ENCODE measurements at regions not wholly inside any gene's neighbourhood (a gene's known extent, or its start where the extent isn't known, plus 50 kb on each side); places are given as distances from the start of the nearest gene placed in this dataset.

DNA sequence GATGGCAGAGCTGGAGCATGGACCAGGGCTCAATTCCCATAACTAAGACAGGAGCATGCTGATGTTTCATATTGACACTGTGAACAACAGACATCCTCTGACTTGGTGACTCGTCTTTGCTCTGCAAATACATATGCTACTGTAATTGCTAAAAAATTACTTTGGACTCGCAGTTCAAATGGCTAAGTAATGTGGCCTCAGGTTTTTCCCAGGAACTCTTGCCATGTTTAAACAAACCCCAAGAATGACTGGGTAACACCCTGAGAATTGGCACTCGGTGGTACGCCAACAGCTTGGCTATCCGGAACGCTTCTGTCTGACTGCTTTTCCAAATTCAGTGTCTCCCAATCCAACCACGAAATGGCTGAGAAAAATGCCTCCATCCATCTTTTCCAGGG is 456.7 kb upstream of the THBS1 start:
- Histone ChIP-seq H3K36me3 (ENCODE audit: control insufficient read depth, insufficient read depth, low read length) (no peaks in the 10 kb centered on the region), H3K27me3 (ENCODE audit: control insufficient read depth, insufficient read depth, low read length) (no peaks in the 10 kb centered on the region), H3K4me3 (ENCODE audit: low read depth, low read length) (no peak overlapping the region), H3K4me1 (ENCODE audit: control insufficient read depth, insufficient read depth, low read length) (peaks cover 7% of the 10 kb centered on the region), H3K9ac (ENCODE audit: low read depth, low read length) (no peak overlapping the region), H3K9me3 (ENCODE audit: control insufficient read depth, insufficient read depth, low read length) (no peaks in the 10 kb centered on the region)

DNA sequence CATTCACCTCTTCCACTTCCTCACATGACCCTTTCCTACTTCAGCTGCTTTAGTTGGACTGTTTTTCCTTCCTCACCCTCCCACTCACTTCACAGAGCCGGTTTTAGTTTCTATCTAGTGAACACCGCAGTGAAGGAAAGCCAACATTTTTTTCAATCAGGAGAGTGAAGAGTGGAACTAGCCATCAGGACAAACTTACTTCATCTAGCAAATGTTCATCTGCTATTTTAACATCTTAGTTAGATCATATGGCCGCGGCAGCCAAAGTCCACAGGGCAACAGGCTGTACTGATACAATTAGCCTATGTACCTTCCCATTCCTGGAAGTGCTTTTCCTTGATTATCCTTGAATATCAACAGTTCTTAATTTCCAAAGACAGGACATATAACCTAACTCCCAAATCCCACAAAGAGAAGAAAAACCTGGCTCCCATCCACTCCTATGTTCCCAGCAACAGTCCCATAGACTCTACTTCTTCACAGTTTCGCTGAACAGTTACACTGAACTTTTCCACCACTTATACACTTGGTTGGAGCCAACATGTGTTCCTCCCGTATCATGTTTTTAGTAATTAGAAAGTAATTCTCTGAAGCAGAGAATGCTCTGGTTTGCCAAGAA is 456.2 kb upstream of the THBS1 start:
- Histone ChIP-seq H3K4me3 (ENCODE audit: low read depth, low read length) (no peak overlapping the region), H3K9me3 (ENCODE audit: control insufficient read depth, insufficient read depth, low read length) (no peaks in the 10 kb centered on the region), H3K27me3 (ENCODE audit: control insufficient read depth, insufficient read depth, low read length) (no peaks in the 10 kb centered on the region), H3K4me1 (ENCODE audit: control insufficient read depth, insufficient read depth, low read length) (peaks cover 7% of the 10 kb centered on the region), H3K9ac (ENCODE audit: low read depth, low read length) (no peak overlapping the region), H3K36me3 (ENCODE audit: control insufficient read depth, insufficient read depth, low read length) (no peaks in the 10 kb centered on the region)

DNA sequence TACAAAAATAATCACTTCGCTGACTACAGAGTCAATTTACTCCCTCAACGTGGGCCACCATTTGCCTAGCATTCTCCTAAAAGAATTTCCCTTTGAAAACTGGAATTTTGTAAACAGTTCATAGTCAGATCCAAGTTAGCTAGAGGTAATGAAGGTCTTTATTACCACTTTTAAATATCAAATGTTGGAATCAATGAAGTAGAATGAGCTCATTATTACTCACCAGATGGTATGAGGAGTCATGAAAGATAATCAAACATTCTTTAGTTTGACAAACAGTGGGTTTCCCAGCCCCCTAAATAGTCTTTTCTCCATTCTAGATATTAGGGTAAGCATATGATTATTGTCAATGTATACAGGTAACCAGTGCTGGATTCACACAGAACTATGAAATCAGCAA is 455.7 kb upstream of the THBS1 start:
- H3K27me3 ChIP-seq (ENCODE audit: control insufficient read depth, insufficient read depth, low read length) = no peaks in the 10 kb centered on the region
- H3K4me1 ChIP-seq (ENCODE audit: control insufficient read depth, insufficient read depth, low read length) = peaks cover 7% of the 10 kb centered on the region
- H3K4me3 ChIP-seq (ENCODE audit: low read depth, low read length) = no peak overlapping the region
- H3K36me3 ChIP-seq (ENCODE audit: control insufficient read depth, insufficient read depth, low read length) = no peaks in the 10 kb centered on the region
- H3K9me3 ChIP-seq (ENCODE audit: control insufficient read depth, insufficient read depth, low read length) = no peaks in the 10 kb centered on the region
- no peak overlapping the region for H3K9ac ChIP-seq (ENCODE audit: low read depth, low read length)

DNA sequence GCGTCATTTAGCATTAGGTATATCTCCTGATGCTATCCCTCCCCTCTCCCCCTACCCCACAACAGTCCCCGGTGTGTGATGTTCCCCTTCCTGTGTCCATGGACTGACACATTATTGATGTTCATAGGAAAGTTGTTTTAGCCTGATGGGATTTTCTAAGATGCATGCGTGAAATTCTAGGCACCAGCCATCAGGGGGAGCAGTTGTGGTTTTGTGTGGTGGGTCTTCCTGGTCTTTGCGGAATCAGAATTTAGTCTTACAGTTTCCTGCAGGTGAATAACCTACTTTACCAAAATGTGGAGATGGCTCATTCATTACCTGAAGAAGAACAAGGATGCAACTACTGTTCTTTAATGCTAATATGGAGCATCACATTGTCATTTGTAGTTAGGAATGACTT is 455.0 kb upstream of the THBS1 start:
- H3K9ac ChIP-seq (ENCODE audit: low read depth, low read length) = no peak overlapping the region
- no peaks in the 10 kb centered on the region for H3K27me3 ChIP-seq (ENCODE audit: control insufficient read depth, insufficient read depth, low read length)
- no peaks in the 10 kb centered on the region for H3K9me3 ChIP-seq (ENCODE audit: control insufficient read depth, insufficient read depth, low read length)
- H3K4me1 ChIP-seq (ENCODE audit: control insufficient read depth, insufficient read depth, low read length) = peaks cover 7% of the 10 kb centered on the region
- no peak overlapping the region for H3K4me3 ChIP-seq (ENCODE audit: low read depth, low read length)
- no peaks in the 10 kb centered on the region for H3K36me3 ChIP-seq (ENCODE audit: control insufficient read depth, insufficient read depth, low read length)

DNA sequence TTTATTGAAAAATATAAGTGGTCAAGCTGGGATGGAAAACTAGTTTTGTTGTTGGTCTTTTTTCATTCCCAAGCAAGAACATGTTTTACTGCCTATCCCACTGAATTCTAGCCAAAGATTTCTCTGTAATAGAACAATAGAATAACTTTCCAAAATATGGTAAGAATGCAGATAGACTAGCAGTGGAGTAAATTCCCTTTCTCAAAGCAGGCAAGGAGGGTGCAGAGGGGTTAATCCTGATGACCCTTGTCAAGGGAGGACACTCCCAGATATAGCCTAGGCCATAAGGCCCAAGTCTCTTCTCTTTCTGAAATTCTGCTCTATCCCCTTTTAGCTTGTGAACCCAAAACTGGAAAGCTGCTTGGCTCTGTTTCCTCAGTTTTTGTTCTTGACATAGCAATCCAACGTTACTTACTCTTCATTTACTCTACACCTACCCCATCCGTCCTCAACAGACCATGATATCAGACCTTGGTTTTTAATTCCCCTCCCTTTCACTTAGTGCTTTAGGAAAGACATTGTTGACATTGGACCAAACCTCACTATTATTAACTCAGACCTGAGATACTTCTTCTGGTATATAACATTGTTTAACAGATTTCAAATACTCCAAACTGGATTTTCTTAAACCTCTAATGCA is 453.6 kb upstream of the THBS1 start:
- no peak overlapping the region for H3K9ac ChIP-seq (ENCODE audit: low read depth, low read length)
- H3K4me3 ChIP-seq (ENCODE audit: low read depth, low read length) = no peak overlapping the region
- no peaks in the 10 kb centered on the region for H3K9me3 ChIP-seq (ENCODE audit: control insufficient read depth, insufficient read depth, low read length)
- H3K4me1 ChIP-seq (ENCODE audit: control insufficient read depth, insufficient read depth, low read length) = peaks cover 7% of the 10 kb centered on the region
- H3K36me3 ChIP-seq (ENCODE audit: control insufficient read depth, insufficient read depth, low read length) = no peaks in the 10 kb centered on the region
- H3K27me3 ChIP-seq (ENCODE audit: control insufficient read depth, insufficient read depth, low read length) = no peaks in the 10 kb centered on the region

DNA sequence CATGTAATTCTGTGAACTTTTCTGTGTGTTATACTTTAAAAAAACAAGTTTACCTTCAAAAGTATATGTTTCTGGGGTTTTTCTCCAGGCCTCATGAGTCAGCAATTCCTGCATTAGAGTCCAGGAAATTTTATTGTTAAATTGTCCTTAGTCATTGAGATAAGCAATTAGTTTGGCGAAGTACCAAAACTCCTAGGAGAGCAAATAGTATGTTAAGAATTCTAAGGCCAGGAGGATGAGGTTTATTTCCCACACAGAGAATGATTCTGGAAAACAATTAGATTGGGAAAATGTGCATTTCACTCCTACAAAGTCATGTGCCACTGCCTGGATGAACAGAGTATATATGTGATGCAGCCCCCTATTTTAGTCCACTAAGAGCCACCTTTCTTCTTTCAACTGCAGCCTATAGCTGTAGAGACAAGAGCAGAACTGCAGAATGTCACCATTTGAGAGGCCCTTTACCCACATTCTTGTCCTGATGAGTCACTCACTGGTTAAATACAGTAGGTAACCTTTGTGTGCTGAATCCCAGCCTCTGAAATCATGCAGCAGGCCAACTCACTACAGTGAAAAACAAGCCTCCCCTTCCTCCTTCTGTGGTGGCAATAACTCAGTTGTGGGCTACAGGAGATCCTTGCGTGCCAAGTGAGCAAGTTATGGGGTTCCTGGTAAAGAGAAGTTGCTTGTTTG is 452.8 kb upstream of the THBS1 start:
- Histone ChIP-seq H3K27me3 (ENCODE audit: control insufficient read depth, insufficient read depth, low read length) (no peaks in the 10 kb centered on the region), H3K4me3 (ENCODE audit: low read depth, low read length) (no peak overlapping the region), H3K9me3 (ENCODE audit: control insufficient read depth, insufficient read depth, low read length) (no peaks in the 10 kb centered on the region), H3K9ac (ENCODE audit: low read depth, low read length) (no peak overlapping the region), H3K36me3 (ENCODE audit: control insufficient read depth, insufficient read depth, low read length) (no peaks in the 10 kb centered on the region), H3K4me1 (ENCODE audit: control insufficient read depth, insufficient read depth, low read length) (peaks cover 7% of the 10 kb centered on the region)

DNA sequence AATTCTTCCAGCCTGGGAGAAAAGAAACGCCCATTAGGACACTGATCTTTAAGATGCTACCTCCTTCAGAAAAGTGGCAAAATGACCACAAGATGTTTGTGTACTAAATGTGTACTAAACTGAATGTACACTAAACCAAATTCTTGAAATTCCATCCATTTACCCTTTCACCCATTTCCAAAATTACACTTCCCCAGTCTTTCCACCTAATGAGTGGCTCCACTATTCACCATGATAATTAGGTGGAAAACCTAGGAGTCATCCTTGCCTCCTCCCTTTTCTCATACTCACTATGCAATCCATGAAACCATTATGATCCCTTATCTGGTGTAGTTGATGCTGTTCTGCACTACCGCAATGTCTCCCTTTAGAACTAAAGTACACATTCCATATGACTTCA is 452.1 kb upstream of the THBS1 start:
- Histone ChIP-seq H3K27me3 (ENCODE audit: control insufficient read depth, insufficient read depth, low read length) (no peaks in the 10 kb centered on the region), H3K9me3 (ENCODE audit: control insufficient read depth, insufficient read depth, low read length) (no peaks in the 10 kb centered on the region), H3K36me3 (ENCODE audit: control insufficient read depth, insufficient read depth, low read length) (no peaks in the 10 kb centered on the region), H3K4me1 (ENCODE audit: control insufficient read depth, insufficient read depth, low read length) (peaks cover 7% of the 10 kb centered on the region), H3K4me3 (ENCODE audit: low read depth, low read length) (no peak overlapping the region), H3K9ac (ENCODE audit: low read depth, low read length) (no peak overlapping the region)

DNA sequence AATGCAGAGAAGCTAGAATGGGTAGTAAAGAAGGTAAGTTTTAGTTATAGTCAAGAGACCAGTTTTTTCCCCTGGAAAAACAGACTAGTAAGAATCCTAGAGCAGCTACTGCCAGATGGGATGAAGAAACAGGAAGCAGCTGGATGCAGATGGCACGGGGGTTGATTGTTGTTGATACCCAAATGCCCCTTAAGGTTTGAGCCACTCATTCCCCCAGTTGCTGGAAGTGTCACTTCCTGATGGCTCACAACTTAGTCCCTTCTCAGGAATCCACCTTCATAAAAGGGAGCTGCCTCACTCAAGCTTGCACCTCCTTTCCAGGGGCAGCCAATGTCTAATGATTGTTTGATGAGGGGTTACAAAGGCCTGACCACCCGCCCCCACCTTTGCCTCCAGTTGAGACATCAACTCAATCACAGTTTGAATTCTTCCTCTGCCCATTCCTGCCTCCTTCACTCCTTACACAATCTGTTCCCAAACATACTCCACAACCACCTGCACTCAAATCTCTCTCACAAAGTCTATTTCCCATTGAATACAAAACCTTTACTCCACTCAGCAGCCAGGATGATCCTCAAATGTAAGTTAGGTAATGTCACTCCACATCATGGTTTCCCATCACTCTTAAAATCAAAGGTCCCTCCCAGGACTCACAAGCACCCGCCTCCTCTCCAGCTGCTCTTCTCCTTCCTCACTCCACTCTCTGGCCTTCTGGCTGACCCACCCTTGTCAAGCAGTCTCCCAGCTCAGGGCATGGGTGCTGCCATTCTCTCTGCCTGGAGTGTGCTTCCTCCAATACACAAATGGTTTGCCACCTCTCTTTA is 450.1 kb upstream of the THBS1 start:
- H3K27me3 ChIP-seq (ENCODE audit: control insufficient read depth, insufficient read depth, low read length) = no peaks in the 10 kb centered on the region
- peaks cover 7% of the 10 kb centered on the region for H3K4me1 ChIP-seq (ENCODE audit: control insufficient read depth, insufficient read depth, low read length)
- H3K36me3 ChIP-seq (ENCODE audit: control insufficient read depth, insufficient read depth, low read length) = no peaks in the 10 kb centered on the region
- H3K9ac ChIP-seq (ENCODE audit: low read depth, low read length) = no peak overlapping the region
- H3K4me3 ChIP-seq (ENCODE audit: low read depth, low read length) = no peak overlapping the region
- no peaks in the 10 kb centered on the region for H3K9me3 ChIP-seq (ENCODE audit: control insufficient read depth, insufficient read depth, low read length)

DNA sequence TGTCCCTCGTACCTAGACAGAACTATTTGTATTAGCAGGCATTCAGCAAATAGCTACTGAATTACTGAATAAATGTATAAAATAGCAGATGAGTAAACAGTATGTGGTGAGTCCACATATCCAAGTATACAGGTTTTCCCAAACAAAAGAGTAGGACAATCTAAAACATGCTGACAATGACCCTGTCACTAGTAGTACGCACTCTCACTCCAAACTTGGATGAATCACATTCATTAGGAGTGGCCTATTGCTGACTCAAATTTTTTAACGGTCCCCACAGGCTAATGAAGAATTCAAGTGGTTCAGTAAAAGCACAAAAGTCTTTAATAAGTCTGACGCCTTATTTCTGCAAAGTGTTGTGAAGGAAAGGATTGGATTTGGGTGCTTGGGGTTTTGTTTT is 449.3 kb upstream of the THBS1 start:
- Histone ChIP-seq H3K9me3 (ENCODE audit: control insufficient read depth, insufficient read depth, low read length) (no peaks in the 10 kb centered on the region), H3K27me3 (ENCODE audit: control insufficient read depth, insufficient read depth, low read length) (no peaks in the 10 kb centered on the region), H3K9ac (ENCODE audit: low read depth, low read length) (no peak overlapping the region), H3K4me3 (ENCODE audit: low read depth, low read length) (no peak overlapping the region), H3K4me1 (ENCODE audit: control insufficient read depth, insufficient read depth, low read length) (peaks cover 7% of the 10 kb centered on the region), H3K36me3 (ENCODE audit: control insufficient read depth, insufficient read depth, low read length) (no peaks in the 10 kb centered on the region)

DNA sequence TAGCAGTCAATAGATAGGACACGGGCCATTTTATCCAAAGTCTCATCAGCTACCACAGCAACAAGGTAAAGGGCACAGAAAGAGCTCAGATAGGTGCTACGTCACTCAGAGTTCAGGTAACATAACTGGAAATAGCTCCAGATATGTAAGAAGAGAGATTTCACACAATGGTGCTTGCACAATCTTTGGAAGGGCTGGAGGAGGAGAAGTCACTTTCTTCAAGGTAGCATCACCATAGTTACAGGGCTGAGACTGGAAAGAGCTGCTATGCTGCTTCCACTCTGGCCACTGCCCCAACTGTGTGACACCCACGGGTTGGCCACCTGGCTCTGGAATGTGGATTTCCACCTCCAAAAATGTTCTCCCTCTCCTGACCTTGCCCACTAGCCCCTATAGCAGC is 448.8 kb upstream of the THBS1 start:
- no peaks in the 10 kb centered on the region for H3K9me3 ChIP-seq (ENCODE audit: control insufficient read depth, insufficient read depth, low read length)
- no peak overlapping the region for H3K9ac ChIP-seq (ENCODE audit: low read depth, low read length)
- H3K36me3 ChIP-seq (ENCODE audit: control insufficient read depth, insufficient read depth, low read length) = no peaks in the 10 kb centered on the region
- no peak overlapping the region for H3K4me3 ChIP-seq (ENCODE audit: low read depth, low read length)
- H3K27me3 ChIP-seq (ENCODE audit: control insufficient read depth, insufficient read depth, low read length) = no peaks in the 10 kb centered on the region
- peaks cover 7% of the 10 kb centered on the region for H3K4me1 ChIP-seq (ENCODE audit: control insufficient read depth, insufficient read depth, low read length)

DNA sequence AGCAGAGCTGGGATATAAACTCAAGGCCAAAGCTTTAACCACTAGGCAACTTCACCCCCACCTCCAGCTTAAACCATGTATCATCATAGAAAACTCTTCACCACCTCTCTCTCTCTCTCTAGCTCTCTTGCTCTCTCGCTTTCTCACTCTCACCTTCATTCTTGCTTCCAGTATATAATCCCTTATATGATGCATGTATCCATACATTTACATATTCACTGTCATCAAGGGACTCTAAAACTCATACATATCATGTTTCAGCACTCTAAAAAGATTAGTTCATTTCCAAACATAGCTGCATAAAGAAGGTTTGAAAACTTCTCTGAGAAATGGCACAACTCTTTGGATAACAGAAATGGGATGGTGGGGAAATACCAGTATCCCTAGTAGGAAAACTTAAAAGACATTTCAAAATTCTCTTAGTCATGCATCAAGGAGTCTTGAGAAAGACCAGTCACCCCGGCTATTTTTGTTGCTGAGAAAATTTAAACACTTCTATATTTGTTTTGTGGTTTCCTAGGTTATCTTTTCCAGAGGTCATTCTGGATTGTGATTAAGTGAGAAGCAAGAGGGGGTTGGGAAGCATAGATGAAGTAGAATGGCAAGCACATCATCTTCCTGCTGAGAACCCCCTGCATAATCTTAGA is 447.8 kb upstream of the THBS1 start:
- Histone ChIP-seq H3K9ac (ENCODE audit: low read depth, low read length) (no peak overlapping the region), H3K27me3 (ENCODE audit: control insufficient read depth, insufficient read depth, low read length) (no peaks in the 10 kb centered on the region), H3K4me3 (ENCODE audit: low read depth, low read length) (no peak overlapping the region), H3K9me3 (ENCODE audit: control insufficient read depth, insufficient read depth, low read length) (no peaks in the 10 kb centered on the region), H3K36me3 (ENCODE audit: control insufficient read depth, insufficient read depth, low read length) (no peaks in the 10 kb centered on the region), H3K4me1 (ENCODE audit: control insufficient read depth, insufficient read depth, low read length) (peaks cover 5% of the 10 kb centered on the region)
